HG03196 (cell line): ENCODE measurements at regions not wholly inside any gene's neighbourhood (a gene's known extent, or its start where the extent isn't known, plus 50 kb on each side); places are given as distances from the start of the nearest gene placed in this dataset.

ENCODE experiments used
- ATAC-seq: cut with Tn5 transposase; IDR thresholded peaks from one replicate; pipeline ENCODE4 v1.9.1; 2021; ENCODE audit not compliant: unreplicated experiment

DNA sequence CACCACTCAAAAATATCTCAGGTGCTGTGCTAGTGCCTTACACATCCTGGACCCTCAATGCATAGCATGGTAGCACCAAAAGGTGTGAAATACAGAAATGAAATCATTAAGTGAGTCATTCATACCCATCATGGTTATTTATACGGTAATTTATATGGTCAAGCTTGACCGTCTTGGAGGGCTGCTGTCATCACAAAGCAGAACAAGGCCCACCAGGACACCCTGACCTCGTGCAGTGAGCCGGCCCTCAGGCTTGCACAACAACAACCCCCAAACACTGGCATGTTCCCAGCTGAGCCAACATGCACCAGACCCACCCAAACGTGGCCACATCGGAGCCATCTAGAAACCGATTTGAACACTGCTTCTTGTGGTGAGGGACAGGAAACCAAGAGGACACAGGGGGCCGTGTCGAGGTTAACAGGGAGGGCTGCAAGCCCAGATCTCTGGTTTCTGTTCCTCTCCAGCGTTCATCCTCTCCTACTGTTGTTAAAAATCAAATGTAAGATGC lies 378.5 kb upstream of the ID2 start:
- peak; percentile 66 for ATAC-seq

- no peak for ATAC-seq
These were observed 376.8 kb upstream of the ID2 start for GRCh38 chr2:8304821-8305766.

DNA sequence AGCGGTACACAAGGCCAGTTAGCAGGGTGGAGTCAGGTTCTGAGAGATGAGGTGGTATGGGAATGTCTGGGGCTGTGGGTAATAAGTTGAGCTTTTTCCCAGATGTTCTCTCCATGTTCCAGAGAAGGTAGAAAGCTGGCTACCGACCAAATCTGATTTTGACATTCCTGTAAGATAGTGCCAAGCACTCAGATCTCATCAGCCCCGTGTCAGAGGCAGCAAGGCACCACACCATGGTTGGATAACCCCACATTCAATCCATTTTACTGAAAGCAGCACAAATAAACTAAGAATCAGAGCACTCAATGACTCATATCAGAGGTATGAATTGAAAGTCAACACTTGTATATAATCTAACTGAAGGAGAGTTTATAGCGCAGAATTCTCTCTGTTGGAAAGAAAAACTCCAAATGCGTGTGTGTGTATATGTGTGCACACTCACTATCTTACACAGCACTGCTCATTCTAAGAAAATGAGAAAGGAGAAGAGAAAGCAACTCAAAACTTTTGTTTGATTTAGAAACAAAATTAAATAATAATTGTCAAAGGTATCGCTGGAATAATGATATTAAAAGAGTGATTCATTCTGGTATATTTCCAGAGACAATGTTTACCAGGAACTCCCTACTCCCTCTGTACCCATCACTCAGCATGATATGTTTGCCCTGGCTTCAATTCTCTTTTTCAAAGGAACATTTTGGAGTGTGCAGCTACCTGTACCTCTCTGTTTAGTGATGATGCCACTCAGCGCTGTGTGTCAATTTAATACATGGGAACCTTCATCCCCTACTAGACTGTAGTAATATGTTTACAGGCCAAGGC lies 375.1 kb upstream of the ID2 start:
- no peak for ATAC-seq

GRCh38 chr2:8307606-8308180 lies 374.2 kb upstream of the ID2 start:
- ATAC-seq: no peak

DNA sequence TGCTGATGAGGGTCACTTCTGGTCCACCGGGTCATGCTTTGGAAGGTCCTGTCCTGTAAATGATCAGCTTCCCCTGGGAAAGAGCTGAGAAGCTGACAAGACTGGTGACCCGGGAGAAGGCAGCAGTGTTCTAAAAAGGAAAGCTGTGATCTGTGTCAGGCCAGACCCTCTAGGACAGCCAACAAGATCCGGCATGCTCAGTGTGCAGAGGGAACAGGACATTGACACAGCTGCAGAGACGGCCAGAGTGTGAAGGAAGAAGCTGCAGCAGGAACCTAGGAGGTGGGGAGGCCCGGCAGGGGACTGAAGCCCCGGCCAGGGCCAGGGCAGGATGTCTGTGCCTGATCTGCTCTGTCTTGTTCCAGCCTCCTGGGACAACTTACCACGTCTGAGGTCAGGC lies 372.7 kb upstream of the ID2 start:
- ATAC-seq: no peak

- no peak for ATAC-seq
These were observed 371.1 kb upstream of the ID2 start for GRCh38 chr2:8310557-8311455.

DNA sequence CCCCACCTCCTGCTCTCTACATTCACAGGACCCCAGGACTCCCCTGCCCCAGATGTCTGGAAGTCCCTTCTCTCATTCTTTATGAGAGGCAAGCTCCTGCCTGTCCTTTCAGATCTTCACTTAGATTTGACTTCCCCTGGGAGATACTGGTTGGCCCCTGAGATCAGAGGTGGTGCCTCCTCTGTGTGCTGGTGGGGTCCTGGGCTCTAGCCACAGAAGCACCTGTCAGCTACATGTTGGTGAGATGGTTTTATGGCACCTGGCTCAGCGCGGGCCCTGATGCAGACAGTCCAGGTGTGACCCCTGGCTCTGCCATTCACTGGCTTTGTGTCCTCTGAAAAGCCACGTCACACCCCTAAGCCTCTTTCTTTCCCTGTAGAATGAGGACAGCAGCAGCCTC lies 369.6 kb upstream of the ID2 start:
- ATAC-seq: no peak

- ATAC-seq: peak; percentile 78
These were observed 368.7 kb upstream of the ID2 start for GRCh38 chr2:8312861-8313830.

DNA sequence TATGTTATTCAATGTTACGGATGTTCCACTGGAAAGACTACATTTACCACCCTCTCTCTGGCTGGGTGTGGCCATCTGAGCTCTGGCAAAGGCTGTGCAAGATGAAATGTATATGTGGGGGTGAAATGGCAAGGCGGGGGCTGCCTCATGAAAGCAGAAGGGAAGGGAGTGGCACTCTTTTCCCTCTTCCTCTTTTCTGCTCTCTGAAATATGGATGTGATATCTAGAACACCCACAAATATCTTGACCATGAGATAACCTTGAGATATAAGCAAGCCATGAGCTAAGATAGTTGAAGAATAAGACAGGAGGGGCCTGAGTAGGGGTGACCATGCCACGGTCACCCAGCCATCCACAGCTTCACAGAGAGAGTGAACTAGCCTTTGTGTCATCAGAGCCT lies 367.8 kb upstream of the ID2 start:
- ATAC-seq: no peak

- ATAC-seq: no peak
These were observed 366.2 kb upstream of the ID2 start for GRCh38 chr2:8315531-8316165.

DNA sequence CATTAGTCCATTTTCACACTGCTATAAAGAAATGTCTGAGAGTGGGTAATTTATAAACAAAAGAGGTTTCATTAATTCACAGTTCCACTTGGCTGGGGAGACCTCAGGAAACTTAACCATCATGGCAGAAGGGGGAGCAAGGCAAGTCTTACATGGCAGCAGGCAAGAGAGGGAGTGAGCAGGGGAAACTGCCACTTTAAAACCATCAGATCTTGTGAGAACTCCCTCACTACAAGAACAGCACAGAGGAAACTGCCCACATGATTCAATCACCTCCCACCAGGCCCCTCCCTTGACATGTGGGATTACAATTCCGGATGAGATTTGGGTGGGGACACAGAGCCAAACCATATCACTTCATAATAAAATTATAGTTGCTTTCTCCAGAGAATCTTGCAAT lies 365.5 kb upstream of the ID2 start:
- no peak for ATAC-seq

- ATAC-seq: no peak
These were observed 364.4 kb upstream of the ID2 start for GRCh38 chr2:8317418-8317817.

DNA sequence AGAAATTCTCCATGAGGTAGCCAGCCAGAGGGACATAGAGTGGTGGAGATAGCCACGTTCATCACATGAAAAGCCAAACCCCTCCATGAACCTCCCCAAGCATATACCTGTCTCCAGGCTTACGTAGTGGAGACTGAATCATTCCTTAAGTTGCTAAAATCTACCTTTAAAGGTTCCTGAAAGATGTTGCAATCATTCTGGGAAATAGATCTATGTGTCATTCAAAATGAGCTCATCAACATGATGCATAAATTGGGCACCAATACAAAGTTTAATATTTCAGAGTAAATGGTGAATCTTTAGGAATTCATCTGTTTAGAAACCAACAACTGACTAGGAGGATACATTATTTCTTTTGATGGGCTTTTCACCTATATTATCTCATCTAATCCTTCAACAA lies 362.6 kb upstream of the ID2 start:
- ATAC-seq: no peak

- no peak for ATAC-seq
These were observed 361.4 kb upstream of the ID2 start for GRCh38 chr2:8320311-8321066.

DNA sequence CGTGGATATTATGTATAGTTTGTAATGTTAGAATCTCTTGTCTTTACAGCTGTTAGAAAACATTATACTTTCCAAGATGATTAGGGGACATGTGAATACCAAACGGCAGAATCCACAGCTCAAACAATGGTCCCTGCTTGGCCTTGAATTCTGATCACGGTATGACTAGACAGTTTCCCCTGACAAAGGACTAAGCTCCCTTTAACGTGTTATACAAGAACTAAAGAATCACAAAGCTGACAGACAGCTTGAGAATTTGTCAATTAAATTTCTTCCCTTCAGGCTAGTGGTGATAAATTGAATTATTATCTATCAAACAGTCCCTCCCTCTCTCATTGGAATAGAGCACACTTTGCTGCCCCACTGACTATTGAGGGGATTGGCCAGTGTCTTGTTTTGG lies 359.2 kb upstream of the ID2 start:
- no peak for ATAC-seq

GRCh38 chr2:8324164-8324856 lies 357.5 kb upstream of the ID2 start:
- no peak for ATAC-seq

- ATAC-seq: no peak
These were observed 357.0 kb upstream of the ID2 start for GRCh38 chr2:8324901-8325300.
